WTC11 (cell line): ENCODE measurements at regions not wholly inside any gene's neighbourhood (a gene's known extent, or its start where the extent isn't known, plus 50 kb on each side); places are given as distances from the start of the nearest gene placed in this dataset.

Experiments used
- ATAC-seq: fragments of 200-7000 bp; cut with Tn5 transposase; 2 replicates; pipeline ENCODE4 v1.10.0; 2021; ENCODE audit warnings: mild to moderate bottlenecking, moderate library complexity
- CTCF ChIA-PET: fragments of 300-600 bp; sonication (Branson Sonifier 250); formaldehyde crosslinking; loops from one replicate; lab custom pipeline; 2021; ENCODE audit warnings: antibody characterized with exemption; lab: Charles Lee
- POLR2A ChIA-PET: fragments of 350-600 bp; sonication (Branson Sonifier 250); formaldehyde crosslinking; loops from one replicate; lab custom pipeline; 2021; ENCODE audit warnings: antibody characterized with exemption; lab: Charles Lee
- DNase-seq: peaks from one replicate; pipeline ENCODE4 v3.0.0; 2021; ENCODE audit warnings: low spot score
- H3K27ac Mint-ChIP-seq: 2 replicates; pipeline ENCODE4 v1.8.0; 2021; ENCODE audit warnings: mixed read lengths
- H3K27me3 Mint-ChIP-seq: 2 replicates; pipeline ENCODE4 v1.8.0; 2021; ENCODE audit warnings: low read depth, mild to moderate bottlenecking, moderate library complexity, mixed read lengths
- H3K36me3 Mint-ChIP-seq: 2 replicates; pipeline ENCODE4 v1.8.0; 2021; ENCODE audit warnings: mixed read lengths
- H3K4me1 Mint-ChIP-seq: 2 replicates; pipeline ENCODE4 v1.8.0; 2022; ENCODE audit warnings: mixed read lengths
- H3K4me3 Mint-ChIP-seq: 2 replicates; pipeline ENCODE4 v1.8.0; 2021; ENCODE audit warnings: mild to moderate bottlenecking, moderate library complexity, mixed read lengths
- H3K9me3 Mint-ChIP-seq: 2 replicates; pipeline ENCODE4 v1.8.0; 2021; ENCODE audit warnings: mixed read lengths
- ATF1 ChIP-seq: sonication (generic); formaldehyde crosslinking; IDR thresholded peaks from 2 replicates; pipeline ENCODE4 v1.8.1; 2023; ENCODE audit warnings: mild to moderate bottlenecking, moderate library complexity, missing genetic modification reagents
- ATF2 ChIP-seq: sonication (generic); formaldehyde crosslinking; IDR thresholded peaks from 2 replicates; pipeline ENCODE4 v1.8.1; 2022; ENCODE audit warnings: low read depth, missing genetic modification reagents, borderline replicate concordance
- E2F1 ChIP-seq: sonication (generic); formaldehyde crosslinking; IDR thresholded peaks from 2 replicates; pipeline ENCODE4 v1.8.0; 2022; ENCODE audit warnings: mild to moderate bottlenecking, missing genetic modification reagents
- ESRRA ChIP-seq: sonication (generic); formaldehyde crosslinking; IDR thresholded peaks from 2 replicates; pipeline ENCODE4 v1.8.1; 2022; ENCODE audit warnings: mild to moderate bottlenecking, missing genetic modification reagents, borderline replicate concordance
- FOXJ3 ChIP-seq: sonication (generic); formaldehyde crosslinking; IDR thresholded peaks from 2 replicates; pipeline ENCODE4 v1.9.0; 2021; ENCODE audit warnings: missing genetic modification reagents, mild to moderate bottlenecking, borderline replicate concordance
- FOXP4 ChIP-seq: sonication (generic); formaldehyde crosslinking; IDR thresholded peaks from 2 replicates; pipeline ENCODE4 v1.8.0; 2022; ENCODE audit warnings: mild to moderate bottlenecking, missing genetic modification reagents
- MLX ChIP-seq: sonication (generic); formaldehyde crosslinking; IDR thresholded peaks from 2 replicates; pipeline ENCODE4 v1.8.1; 2023; ENCODE audit warnings: mild to moderate bottlenecking, missing genetic modification reagents, moderate library complexity
- PREB ChIP-seq: sonication (generic); formaldehyde crosslinking; IDR thresholded peaks from 2 replicates; pipeline ENCODE4 v1.8.1; 2022; ENCODE audit warnings: mild to moderate bottlenecking, missing genetic modification reagents, moderate library complexity, borderline replicate concordance
- PRRX2 ChIP-seq: fragments of 250-450 bp; sonication (Bioruptor Pico); IDR thresholded peaks from 2 replicates; pipeline ENCODE4 v1.8.0; 2021; ENCODE audit warnings: mild to moderate bottlenecking
- ZNF219 ChIP-seq: sonication (generic); formaldehyde crosslinking; IDR thresholded peaks from 2 replicates; pipeline ENCODE4 v1.8.0; 2023; ENCODE audit warnings: missing genetic modification reagents, mild to moderate bottlenecking, borderline replicate concordance
- ZNF396 ChIP-seq: fragments of 250-450 bp; sonication (Bioruptor Pico); IDR thresholded peaks from 2 replicates; pipeline ENCODE4 v1.8.0; 2021; ENCODE audit warnings: mild to moderate bottlenecking, moderate library complexity, borderline replicate concordance
- ZNF423 ChIP-seq: fragments of 250-450 bp; sonication (Bioruptor Pico); IDR thresholded peaks from 2 replicates; pipeline ENCODE4 v2.1.2; 2022; ENCODE audit warnings: mild to moderate bottlenecking, moderate library complexity
- TF ChIP-seq, protein P1 (sequence below): sonication (generic); formaldehyde crosslinking; conservative IDR thresholded peaks from 2 replicates; pipeline ENCODE4 v1.8.1; 2023; ENCODE audit warnings: mild to moderate bottlenecking, low read depth, missing genetic modification reagents, moderate library complexity
- TF ChIP-seq, protein P2 (sequence below): fragments of 200-600 bp; IDR thresholded peaks from 2 replicates; pipeline ENCODE4 v1.8.0; 2022; ENCODE audit warnings: antibody characterized with exemption
- TF ChIP-seq, protein P3 (sequence below): fragments of 250-450 bp; sonication (Bioruptor Pico); IDR thresholded peaks from 2 replicates; pipeline ENCODE4 v1.9.0; 2021; ENCODE audit warnings: mild to moderate bottlenecking

- TF ChIP-seq, protein P1, sequence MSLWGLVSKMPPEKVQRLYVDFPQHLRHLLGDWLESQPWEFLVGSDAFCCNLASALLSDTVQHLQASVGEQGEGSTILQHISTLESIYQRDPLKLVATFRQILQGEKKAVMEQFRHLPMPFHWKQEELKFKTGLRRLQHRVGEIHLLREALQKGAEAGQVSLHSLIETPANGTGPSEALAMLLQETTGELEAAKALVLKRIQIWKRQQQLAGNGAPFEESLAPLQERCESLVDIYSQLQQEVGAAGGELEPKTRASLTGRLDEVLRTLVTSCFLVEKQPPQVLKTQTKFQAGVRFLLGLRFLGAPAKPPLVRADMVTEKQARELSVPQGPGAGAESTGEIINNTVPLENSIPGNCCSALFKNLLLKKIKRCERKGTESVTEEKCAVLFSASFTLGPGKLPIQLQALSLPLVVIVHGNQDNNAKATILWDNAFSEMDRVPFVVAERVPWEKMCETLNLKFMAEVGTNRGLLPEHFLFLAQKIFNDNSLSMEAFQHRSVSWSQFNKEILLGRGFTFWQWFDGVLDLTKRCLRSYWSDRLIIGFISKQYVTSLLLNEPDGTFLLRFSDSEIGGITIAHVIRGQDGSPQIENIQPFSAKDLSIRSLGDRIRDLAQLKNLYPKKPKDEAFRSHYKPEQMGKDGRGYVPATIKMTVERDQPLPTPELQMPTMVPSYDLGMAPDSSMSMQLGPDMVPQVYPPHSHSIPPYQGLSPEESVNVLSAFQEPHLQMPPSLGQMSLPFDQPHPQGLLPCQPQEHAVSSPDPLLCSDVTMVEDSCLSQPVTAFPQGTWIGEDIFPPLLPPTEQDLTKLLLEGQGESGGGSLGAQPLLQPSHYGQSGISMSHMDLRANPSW (CRISPR knock-in tag): no peak
- TF ChIP-seq PRRX2 (CRISPR knock-in tag) (no peak), ZNF396 (CRISPR knock-in tag) (no peak), PREB (CRISPR knock-in tag) (no peak), ATF2 (CRISPR knock-in tag) (no peak)
- TF ChIP-seq, protein P2, sequence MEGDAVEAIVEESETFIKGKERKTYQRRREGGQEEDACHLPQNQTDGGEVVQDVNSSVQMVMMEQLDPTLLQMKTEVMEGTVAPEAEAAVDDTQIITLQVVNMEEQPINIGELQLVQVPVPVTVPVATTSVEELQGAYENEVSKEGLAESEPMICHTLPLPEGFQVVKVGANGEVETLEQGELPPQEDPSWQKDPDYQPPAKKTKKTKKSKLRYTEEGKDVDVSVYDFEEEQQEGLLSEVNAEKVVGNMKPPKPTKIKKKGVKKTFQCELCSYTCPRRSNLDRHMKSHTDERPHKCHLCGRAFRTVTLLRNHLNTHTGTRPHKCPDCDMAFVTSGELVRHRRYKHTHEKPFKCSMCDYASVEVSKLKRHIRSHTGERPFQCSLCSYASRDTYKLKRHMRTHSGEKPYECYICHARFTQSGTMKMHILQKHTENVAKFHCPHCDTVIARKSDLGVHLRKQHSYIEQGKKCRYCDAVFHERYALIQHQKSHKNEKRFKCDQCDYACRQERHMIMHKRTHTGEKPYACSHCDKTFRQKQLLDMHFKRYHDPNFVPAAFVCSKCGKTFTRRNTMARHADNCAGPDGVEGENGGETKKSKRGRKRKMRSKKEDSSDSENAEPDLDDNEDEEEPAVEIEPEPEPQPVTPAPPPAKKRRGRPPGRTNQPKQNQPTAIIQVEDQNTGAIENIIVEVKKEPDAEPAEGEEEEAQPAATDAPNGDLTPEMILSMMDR: no peak
Measured at GRCh38 chr4:75371915-75372314, 142.3 kb downstream of the RCHY1 start (continued).

DNA sequence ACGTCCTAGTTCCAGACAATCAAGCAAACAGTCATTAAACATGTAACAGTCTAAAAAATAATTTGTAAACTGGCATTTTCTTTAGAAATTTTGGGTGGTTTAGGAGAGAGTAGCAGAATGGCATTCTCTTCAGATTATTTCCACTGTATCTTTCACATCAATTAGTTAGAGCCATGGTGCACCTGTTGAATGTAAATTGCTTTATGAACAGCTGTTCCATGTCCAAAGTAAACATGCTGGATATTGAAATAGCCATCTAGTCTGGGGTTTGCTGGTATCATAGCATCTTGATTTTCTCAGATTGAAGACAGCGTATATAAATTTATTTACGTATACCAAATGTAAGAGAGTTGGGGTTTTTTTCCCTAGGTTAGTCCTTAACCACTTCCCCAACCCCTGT lies 143.6 kb downstream of the RCHY1 start:
- H3K4me3 Mint-ChIP-seq: no peak overlapping the region
- no peaks in the 10 kb centered on the region; the same call in 1 of the 2 replicates for H3K27me3 Mint-ChIP-seq
- ATAC-seq (no peak), DNase-seq (no peak)
- ChIA-PET POLR2A (no interaction called here), CTCF (no interaction called here)
- no peak overlapping the region for H3K27ac Mint-ChIP-seq
- peaks cover 6% of the 10 kb centered on the region for H3K4me1 Mint-ChIP-seq
- peaks cover 15% of the 10 kb centered on the region; the same call in 1 of the 2 replicates for H3K9me3 Mint-ChIP-seq
- no peaks in the 10 kb centered on the region for H3K36me3 Mint-ChIP-seq
- TF ChIP-seq ZNF219 (CRISPR knock-in tag) (no peak), E2F1 (no peak), ATF1 (no peak), ZNF423 (no peak), FOXJ3 (CRISPR knock-in tag) (no peak), MLX (no peak), ESRRA (CRISPR knock-in tag) (no peak), FOXP4 (CRISPR knock-in tag) (no peak)
- TF ChIP-seq, protein P2: no peak
- TF ChIP-seq, protein P3, sequence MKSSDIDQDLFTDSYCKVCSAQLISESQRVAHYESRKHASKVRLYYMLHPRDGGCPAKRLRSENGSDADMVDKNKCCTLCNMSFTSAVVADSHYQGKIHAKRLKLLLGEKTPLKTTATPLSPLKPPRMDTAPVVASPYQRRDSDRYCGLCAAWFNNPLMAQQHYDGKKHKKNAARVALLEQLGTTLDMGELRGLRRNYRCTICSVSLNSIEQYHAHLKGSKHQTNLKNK (CRISPR knock-in tag): no peak
